ENCODE measurements at regions not wholly inside any gene's neighbourhood (a gene's known extent, or its start where the extent isn't known, plus 50 kb on each side); places are given as distances from the start of the nearest gene placed in this dataset.
"Not testable (repeated sequence)": the region's sequence is repeated elsewhere in the genome, so short reads cannot be mapped to it uniquely, and the experiment has no call there.

DNA sequence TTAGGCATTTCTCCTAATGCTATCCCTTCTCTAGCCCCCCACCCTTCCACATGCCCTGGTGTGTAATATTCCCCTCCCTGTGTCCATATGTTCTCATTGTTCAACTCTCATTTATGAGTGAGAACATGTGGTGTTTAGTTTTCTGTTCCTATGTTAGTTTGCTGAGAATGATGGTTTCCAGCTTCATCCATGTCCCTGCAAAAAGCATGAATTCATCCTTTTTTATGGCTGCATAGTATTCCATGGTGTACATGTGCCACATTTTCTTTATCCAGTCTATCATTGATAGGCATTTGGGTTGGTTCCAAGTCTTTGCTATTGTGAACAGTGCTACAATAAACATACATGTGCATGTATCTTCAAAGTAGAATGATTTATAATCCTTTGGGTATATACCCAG lies 161.0 kb upstream of the ZNF644 start:
- not testable (repeated sequence) for H3K14ac ChIP-seq (ENCODE audit: low read length)

DNA sequence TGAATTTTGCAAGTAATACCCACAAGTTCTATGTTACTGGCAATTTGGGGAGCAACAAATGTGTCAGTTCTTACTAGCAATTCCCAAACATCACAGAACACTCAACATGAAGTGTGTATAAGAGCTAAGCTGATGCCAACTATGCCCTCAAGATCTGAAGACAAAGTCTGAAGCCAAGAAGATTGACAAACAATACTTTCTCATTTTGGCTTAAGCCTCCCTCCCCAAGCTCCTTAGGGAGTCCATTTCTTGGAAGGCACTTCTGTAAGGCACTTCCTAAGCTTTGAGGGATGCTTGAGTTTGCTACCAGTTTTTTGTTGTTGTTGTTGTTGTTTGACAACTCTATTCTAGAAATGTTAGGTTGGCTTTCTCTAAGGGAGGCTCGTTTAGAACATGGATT lies 154.4 kb upstream of the ZNF644 start:
- Histone ChIP-seq H3K9ac (ENCODE audit: low read length) (no peak overlapping the region), H3K4me3 (ENCODE audit: low read depth, low read length) (no peak overlapping the region), H3K79me2 (ENCODE audit: control insufficient read depth, insufficient read depth, low read length, poor library complexity) (no peaks in the 10 kb centered on the region), H3K14ac (ENCODE audit: low read length) (no peak overlapping the region), H3K27me3 (ENCODE audit: insufficient read depth, low read length) (no peaks in the 10 kb centered on the region), H2AFZ (ENCODE audit: insufficient read depth, low read length, poor library complexity) (no peak overlapping the region), H3K4ac (ENCODE audit: low read depth, low read length) (no peak overlapping the region), H4K91ac (ENCODE audit: low read depth, low read length) (no peak overlapping the region), H2BK12ac (ENCODE audit: low read length) (no peak overlapping the region), H3K27ac (ENCODE audit: low read depth, low read length) (no peak overlapping the region), H3K79me1 (ENCODE audit: low read length) (no peaks in the 10 kb centered on the region), H2AK5ac (ENCODE audit: low read length) (no peak overlapping the region), H3K23ac (ENCODE audit: low read length) (no peak overlapping the region), H4K8ac (ENCODE audit: low read depth, low read length) (no peak overlapping the region), H3K4me2 (ENCODE audit: low read length) (no peak overlapping the region), H2BK120ac (ENCODE audit: insufficient read depth, low read length, poor library complexity) (no peak overlapping the region), H2BK5ac (ENCODE audit: low read depth, low read length, poor library complexity) (no peak overlapping the region), H3K9me3 (ENCODE audit: insufficient read depth, low read depth, low read length) (peaks cover 2% of the 10 kb centered on the region), H3K36me3 (ENCODE audit: control insufficient read depth in 1 of 2, insufficient read depth in 2 of 2, low read length in 2 of 2) (no peaks in the 10 kb centered on the region), H3K4me1 (ENCODE audit: control insufficient read depth in 1 of 2, insufficient read depth in 2 of 2, low read length in 2 of 2) (no peaks in the 10 kb centered on the region), H3K18ac (ENCODE audit: low read length) (no peak overlapping the region), H4K12ac (ENCODE audit: low read depth, low read length) (no peak overlapping the region)
- no CpG with 5 or more reads among the region's 1 CpG for WGBS (ENCODE audit: extremely low coverage, insufficient coverage, insufficient read length)
- DNase-seq: no peak

More for the DNA sequence above, 161.0 kb upstream of the ZNF644 start:
- H2BK5ac ChIP-seq (ENCODE audit: low read depth, low read length, poor library complexity); H3K4me3 ChIP-seq (ENCODE audit: low read depth, low read length); H3K79me1 ChIP-seq (ENCODE audit: low read length); H4K8ac ChIP-seq (ENCODE audit: low read depth, low read length); H3K23ac ChIP-seq (ENCODE audit: low read length); H3K27ac ChIP-seq (ENCODE audit: low read depth, low read length); H3K4me1 ChIP-seq (ENCODE audit: control insufficient read depth in 1 of 2, insufficient read depth in 2 of 2, low read length in 2 of 2); DNase-seq; H2BK12ac ChIP-seq (ENCODE audit: low read length); H3K18ac ChIP-seq (ENCODE audit: low read length); H3K79me2 ChIP-seq (ENCODE audit: control insufficient read depth, insufficient read depth, low read length, poor library complexity); H3K9me3 ChIP-seq (ENCODE audit: insufficient read depth, low read depth, low read length); H2AFZ ChIP-seq (ENCODE audit: insufficient read depth, low read length, poor library complexity); H2BK120ac ChIP-seq (ENCODE audit: insufficient read depth, low read length, poor library complexity); H3K36me3 ChIP-seq (ENCODE audit: control insufficient read depth in 1 of 2, insufficient read depth in 2 of 2, low read length in 2 of 2); H3K9ac ChIP-seq (ENCODE audit: low read length); H4K12ac ChIP-seq (ENCODE audit: low read depth, low read length); H3K27me3 ChIP-seq (ENCODE audit: insufficient read depth, low read length); H3K4me2 ChIP-seq (ENCODE audit: low read length); H4K91ac ChIP-seq (ENCODE audit: low read depth, low read length); H3K4ac ChIP-seq (ENCODE audit: low read depth, low read length); H2AK5ac ChIP-seq (ENCODE audit: low read length): not testable (repeated sequence)

DNA sequence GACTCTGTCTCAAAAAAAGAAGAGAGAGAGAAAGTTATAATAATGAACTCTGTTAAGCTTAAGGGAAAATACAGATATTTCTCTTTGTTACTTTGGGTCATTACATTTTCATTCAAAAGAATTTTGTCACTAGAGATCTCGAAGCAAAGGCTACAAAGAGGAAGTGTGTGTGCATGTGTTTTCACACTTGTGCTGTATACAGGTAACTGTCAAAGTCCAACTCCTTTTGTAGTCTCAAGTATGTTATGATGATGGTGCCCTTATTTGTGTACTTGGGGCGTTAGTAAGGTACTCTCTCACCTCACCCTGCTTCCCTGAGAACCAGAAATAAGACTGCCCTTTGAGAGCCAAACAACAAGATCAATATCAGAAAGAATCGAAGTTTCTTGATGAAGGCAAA lies 152.9 kb upstream of the ZNF644 start:
- Histone ChIP-seq H3K9ac (ENCODE audit: low read length) (no peak overlapping the region), H3K18ac (ENCODE audit: low read length) (no peak overlapping the region), H3K79me1 (ENCODE audit: low read length) (no peaks in the 10 kb centered on the region), H3K36me3 (ENCODE audit: control insufficient read depth in 1 of 2, insufficient read depth in 2 of 2, low read length in 2 of 2) (no peaks in the 10 kb centered on the region), H3K27ac (ENCODE audit: low read depth, low read length) (no peak overlapping the region), H2BK5ac (ENCODE audit: low read depth, low read length, poor library complexity) (no peak overlapping the region), H3K9me3 (ENCODE audit: insufficient read depth, low read depth, low read length) (peaks cover 2% of the 10 kb centered on the region), H3K4me2 (ENCODE audit: low read length) (no peak overlapping the region), H4K91ac (ENCODE audit: low read depth, low read length) (no peak overlapping the region), H2BK120ac (ENCODE audit: insufficient read depth, low read length, poor library complexity) (no peak overlapping the region), H4K12ac (ENCODE audit: low read depth, low read length) (no peak overlapping the region), H2AK5ac (ENCODE audit: low read length) (no peak overlapping the region), H3K4ac (ENCODE audit: low read depth, low read length) (no peak overlapping the region), H2AFZ (ENCODE audit: insufficient read depth, low read length, poor library complexity) (no peak overlapping the region), H3K14ac (ENCODE audit: low read length) (no peak overlapping the region), H3K27me3 (ENCODE audit: insufficient read depth, low read length) (no peaks in the 10 kb centered on the region), H3K79me2 (ENCODE audit: control insufficient read depth, insufficient read depth, low read length, poor library complexity) (no peaks in the 10 kb centered on the region), H4K8ac (ENCODE audit: low read depth, low read length) (no peak overlapping the region), H2BK12ac (ENCODE audit: low read length) (no peak overlapping the region), H3K4me1 (ENCODE audit: control insufficient read depth in 1 of 2, insufficient read depth in 2 of 2, low read length in 2 of 2) (no peaks in the 10 kb centered on the region), H3K4me3 (ENCODE audit: low read depth, low read length) (no peak overlapping the region), H3K23ac (ENCODE audit: low read length) (no peak overlapping the region)
- DNase-seq: peak in 1 of 2 donors; percentile 15
- WGBS (ENCODE audit: extremely low coverage, insufficient coverage, insufficient read length): no CpG with 5 or more reads among the region's 3 CpGs

DNA sequence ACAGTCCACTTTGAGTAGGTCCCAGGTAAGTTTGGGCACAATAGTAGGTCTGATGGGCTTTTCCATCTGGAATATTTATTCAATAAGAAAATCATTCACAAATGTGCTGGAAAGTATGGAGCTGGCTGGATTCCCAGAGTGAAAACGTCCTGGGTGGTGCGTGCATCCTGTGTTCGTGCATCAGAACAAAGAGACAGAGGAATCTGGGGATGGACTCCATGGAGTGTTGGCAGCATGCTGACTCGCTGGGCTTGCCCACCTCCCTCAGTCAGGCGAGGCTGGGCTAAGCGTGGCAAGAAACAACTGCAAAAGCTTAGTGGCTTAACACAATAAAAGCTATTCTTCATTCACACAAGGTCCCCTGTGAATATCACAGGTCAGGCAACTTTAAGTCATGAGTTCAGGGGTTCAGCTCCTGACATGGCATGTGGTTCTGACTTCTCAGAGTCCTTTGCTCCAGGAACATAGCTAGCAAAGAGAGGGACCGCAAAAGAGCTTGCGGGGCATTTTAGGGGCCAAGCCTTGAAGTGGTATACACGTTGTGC lies 151.6 kb upstream of the ZNF644 start:
- Histone ChIP-seq H3K79me1 (ENCODE audit: low read length) (no peaks in the 10 kb centered on the region), H3K4me1 (ENCODE audit: control insufficient read depth in 1 of 2, insufficient read depth in 2 of 2, low read length in 2 of 2) (no peaks in the 10 kb centered on the region), H3K79me2 (ENCODE audit: control insufficient read depth, insufficient read depth, low read length, poor library complexity) (no peaks in the 10 kb centered on the region), H4K91ac (ENCODE audit: low read depth, low read length) (no peak overlapping the region), H3K27ac (ENCODE audit: low read depth, low read length) (no peak overlapping the region), H2BK5ac (ENCODE audit: low read depth, low read length, poor library complexity) (no peak overlapping the region), H3K4me2 (ENCODE audit: low read length) (no peak overlapping the region), H2BK12ac (ENCODE audit: low read length) (no peak overlapping the region), H3K36me3 (ENCODE audit: control insufficient read depth in 1 of 2, insufficient read depth in 2 of 2, low read length in 2 of 2) (no peaks in the 10 kb centered on the region), H2AK5ac (ENCODE audit: low read length) (no peak overlapping the region), H2BK120ac (ENCODE audit: insufficient read depth, low read length, poor library complexity) (no peak overlapping the region), H3K23ac (ENCODE audit: low read length) (no peak overlapping the region), H4K12ac (ENCODE audit: low read depth, low read length) (no peak overlapping the region), H3K18ac (ENCODE audit: low read length) (no peak overlapping the region), H3K4me3 (ENCODE audit: low read depth, low read length) (no peak overlapping the region), H4K8ac (ENCODE audit: low read depth, low read length) (no peak overlapping the region), H3K4ac (ENCODE audit: low read depth, low read length) (no peak overlapping the region), H3K27me3 (ENCODE audit: insufficient read depth, low read length) (no peaks in the 10 kb centered on the region), H2AFZ (ENCODE audit: insufficient read depth, low read length, poor library complexity) (no peak overlapping the region), H3K9me3 (ENCODE audit: insufficient read depth, low read depth, low read length) (peaks cover 2% of the 10 kb centered on the region), H3K9ac (ENCODE audit: low read length) (no peak overlapping the region), H3K14ac (ENCODE audit: low read length) (no peak overlapping the region)
- no CpG with 5 or more reads among the region's 9 CpGs for WGBS (ENCODE audit: extremely low coverage, insufficient coverage, insufficient read length)
- DNase-seq: no peak
